Neural progenitor cell (in vitro differentiated cells): ENCODE measurements at regions not wholly inside any gene's neighbourhood (a gene's known extent, or its start where the extent isn't known, plus 50 kb on each side); places are given as distances from the start of the nearest gene placed in this dataset.

Experiments used
- DNase-seq: peaks from one replicate; pipeline ENCODE4 v3.0.0-alpha.2; 2016; ENCODE audit warnings: low spot score
- H2AFZ ChIP-seq: fragments of 200-600 bp; sonication (generic); replicated peaks from 2 replicates; pipeline ENCODE4 v1.6.1; 2016; ENCODE audit warnings: antibody characterized with exemption
- H3F3A ChIP-seq: fragments of 200-600 bp; sonication (generic); 2 replicates; pipeline ENCODE4 v1.6.1; 2016; ENCODE audit warnings: antibody characterized with exemption, low read depth
- H3K27ac ChIP-seq: fragments of 200-600 bp; sonication (generic); 2 replicates; pipeline ENCODE4 v1.5.1; 2016; ENCODE audit warnings: mild to moderate bottlenecking
- H3K27me3 ChIP-seq: fragments of 200-600 bp; sonication (generic); 2 replicates; pipeline ENCODE4 v1.6.1; 2016; ENCODE audit warnings: mild to moderate bottlenecking, moderate library complexity
- H3K36me3 ChIP-seq: fragments of 200-600 bp; sonication (generic); 2 replicates; pipeline ENCODE4 v1.5.1; 2016
- H3K4me1 ChIP-seq: fragments of 200-600 bp; sonication (generic); 2 replicates; pipeline ENCODE4 v1.6.1; 2016; ENCODE audit warnings: mixed run types
- H3K4me2 ChIP-seq: fragments of 200-600 bp; sonication (generic); 2 replicates; pipeline ENCODE4 v1.6.1; 2016
- H3K4me3 ChIP-seq: fragments of 200-600 bp; sonication (generic); 2 replicates; pipeline ENCODE4 v1.5.1; 2016
- H3K79me2 ChIP-seq: fragments of 200-600 bp; sonication (generic); 2 replicates; pipeline ENCODE4 v1.6.1; 2016; ENCODE audit warnings: low read depth
- H3K9ac ChIP-seq: fragments of 200-600 bp; sonication (generic); 2 replicates; pipeline ENCODE4 v1.6.1; 2016
- H3K9me3 ChIP-seq: fragments of 200-600 bp; sonication (generic); 2 replicates; pipeline ENCODE4 v1.5.1; 2016; ENCODE audit warnings: low read depth
- H4K20me1 ChIP-seq: fragments of 200-600 bp; sonication (generic); 2 replicates; pipeline ENCODE4 v1.6.1; 2016; ENCODE audit warnings: low read depth
- H3K27ac Mint-ChIP-seq: 3 replicates; pipeline ENCODE4 v1.8.0; 2021; ENCODE audit warnings: mixed read lengths
- H3K27me3 Mint-ChIP-seq: 2 replicates; pipeline ENCODE4 v1.8.0; 2022; ENCODE audit warnings: low read depth, mild to moderate bottlenecking, inconsistent platforms, moderate library complexity, mixed read lengths; ENCODE audit not compliant: insufficient read depth
- H3K36me3 Mint-ChIP-seq: 3 replicates; pipeline ENCODE4 v1.8.0; 2021; ENCODE audit warnings: mixed read lengths
- H3K4me1 Mint-ChIP-seq: 3 replicates; pipeline ENCODE4 v1.8.0; 2021; ENCODE audit warnings: mixed read lengths
- H3K4me3 Mint-ChIP-seq: 3 replicates; pipeline ENCODE4 v1.8.0; 2021; ENCODE audit warnings: mild to moderate bottlenecking, moderate library complexity, mixed read lengths
- H3K9me3 Mint-ChIP-seq: 3 replicates; pipeline ENCODE4 v1.8.0; 2020; ENCODE audit warnings: mixed read lengths
- CTCF ChIP-seq: fragments of 200-600 bp; sonication (generic); IDR thresholded peaks from 2 replicates; pipeline ENCODE4 v1.5.1; 2017; ENCODE audit warnings: antibody characterized with exemption, mild to moderate bottlenecking
- EZH2 ChIP-seq: fragments of 200-600 bp; sonication (generic); IDR thresholded peaks from 2 replicates; pipeline ENCODE4 v1.6.1; 2017; ENCODE audit warnings: antibody characterized with exemption, mild to moderate bottlenecking, moderate library complexity
- EZH2phosphoT487 ChIP-seq: fragments of 200-600 bp; sonication (generic); IDR thresholded peaks from 2 replicates; pipeline ENCODE4 v1.6.1; 2017; ENCODE audit warnings: antibody characterized with exemption

GRCh38 chr2:138428710-138429440, 72.7 kb upstream of the SPOPL start:
- no peaks in the 10 kb centered on the region for H3K79me2 ChIP-seq
- H3K4me1 ChIP-seq: no peaks in the 10 kb centered on the region
- H4K20me1 ChIP-seq: no peaks in the 10 kb centered on the region
- Mint-ChIP-seq H3K27me3 (peaks cover 2% of the 10 kb centered on the region), H3K36me3 (no peaks in the 10 kb centered on the region), H3K9me3 (peaks cover 11% of the 10 kb centered on the region), H3K4me3 (no peak overlapping the region), H3K4me1 (no peaks in the 10 kb centered on the region), H3K27ac (no peak overlapping the region)
- no peaks in the 10 kb centered on the region for H3K36me3 ChIP-seq
- H3K9me3 ChIP-seq: peaks cover 3% of the 10 kb centered on the region
- H3K27me3 ChIP-seq: no peaks in the 10 kb centered on the region
- no peak overlapping the region for H3K27ac ChIP-seq
- H3K4me3 ChIP-seq: no peak overlapping the region
- H3F3A ChIP-seq: no peaks in the 10 kb centered on the region
- TF ChIP-seq CTCF: no peak
- TF ChIP-seq EZH2phosphoT487: no peak
- no peak for TF ChIP-seq EZH2
- H3K4me2 ChIP-seq: no peak overlapping the region
- H2AFZ ChIP-seq: no peak overlapping the region
- DNase-seq: no peak
- no peak overlapping the region for H3K9ac ChIP-seq

- no peaks in the 10 kb centered on the region for H3K27me3 ChIP-seq
- H3K36me3 ChIP-seq: no peaks in the 10 kb centered on the region
- no peaks in the 10 kb centered on the region for H3F3A ChIP-seq
- Mint-ChIP-seq H3K4me3 (no peak overlapping the region), H3K27me3 (peaks cover 2% of the 10 kb centered on the region), H3K36me3 (no peaks in the 10 kb centered on the region), H3K4me1 (no peaks in the 10 kb centered on the region), H3K27ac (no peak overlapping the region), H3K9me3 (peaks cover 9% of the 10 kb centered on the region)
- no peak for TF ChIP-seq CTCF
- no peak for TF ChIP-seq EZH2phosphoT487
- TF ChIP-seq EZH2: no peak
- H3K27ac ChIP-seq: no peak overlapping the region
- H3K9ac ChIP-seq: no peak overlapping the region
- H3K4me1 ChIP-seq: no peaks in the 10 kb centered on the region
- peaks cover 3% of the 10 kb centered on the region for H3K9me3 ChIP-seq
- H2AFZ ChIP-seq: no peak overlapping the region
- no peaks in the 10 kb centered on the region for H3K79me2 ChIP-seq
- H4K20me1 ChIP-seq: no peaks in the 10 kb centered on the region
- H3K4me3 ChIP-seq: no peak overlapping the region
- H3K4me2 ChIP-seq: no peak overlapping the region
- no peak for DNase-seq
These were observed 71.4 kb upstream of the SPOPL start for GRCh38 chr2:138430181-138430580.

GRCh38 chr2:138432971-138433370, 68.6 kb upstream of the SPOPL start:
- no peaks in the 10 kb centered on the region for H3K27me3 Mint-ChIP-seq
- no peak overlapping the region for H3K27ac Mint-ChIP-seq
- Histone ChIP-seq H4K20me1 (no peaks in the 10 kb centered on the region), H3K9ac (no peak overlapping the region), H3K27me3 (no peaks in the 10 kb centered on the region), H3K36me3 (no peaks in the 10 kb centered on the region), H3F3A (no peaks in the 10 kb centered on the region), H3K4me1 (no peaks in the 10 kb centered on the region), H3K4me2 (no peak overlapping the region), H3K79me2 (no peaks in the 10 kb centered on the region), H3K27ac (no peak overlapping the region), H3K9me3 (no peaks in the 10 kb centered on the region), H2AFZ (no peak overlapping the region), H3K4me3 (no peak overlapping the region)
- DNase-seq: no peak
- TF ChIP-seq EZH2: no peak
- TF ChIP-seq CTCF: no peak
- no peak for TF ChIP-seq EZH2phosphoT487
- no peak overlapping the region for H3K4me3 Mint-ChIP-seq
- no peaks in the 10 kb centered on the region for H3K36me3 Mint-ChIP-seq
- H3K4me1 Mint-ChIP-seq: no peaks in the 10 kb centered on the region
- no peaks in the 10 kb centered on the region for H3K9me3 Mint-ChIP-seq
